ENCODE measurements at regions not wholly inside any gene's neighbourhood (a gene's known extent, or its start where the extent isn't known, plus 50 kb on each side); places are given as distances from the start of the nearest gene placed in this dataset.

DNA sequence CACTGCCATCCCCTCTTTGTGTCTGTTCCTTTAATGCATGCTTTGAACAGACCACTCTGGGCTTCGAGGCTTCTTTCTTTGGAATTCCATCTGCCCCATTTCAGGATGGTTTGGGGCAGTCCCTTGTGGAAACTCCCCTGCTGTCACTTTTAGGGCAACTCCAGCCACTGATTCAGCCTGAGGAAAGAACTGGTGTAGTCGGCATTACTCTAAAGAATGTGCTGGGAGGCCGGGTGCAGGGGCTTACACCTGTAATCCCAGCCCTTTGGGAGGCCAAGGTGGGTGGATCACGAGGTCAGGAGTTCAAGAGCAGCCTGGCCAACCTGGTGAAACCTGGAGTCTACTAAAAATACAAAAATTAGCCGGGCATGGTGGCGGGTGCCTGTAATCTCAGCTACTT, 358.1 kb upstream of the NUPR2 start (continued):
- TF ChIP-seq, protein P1, sequence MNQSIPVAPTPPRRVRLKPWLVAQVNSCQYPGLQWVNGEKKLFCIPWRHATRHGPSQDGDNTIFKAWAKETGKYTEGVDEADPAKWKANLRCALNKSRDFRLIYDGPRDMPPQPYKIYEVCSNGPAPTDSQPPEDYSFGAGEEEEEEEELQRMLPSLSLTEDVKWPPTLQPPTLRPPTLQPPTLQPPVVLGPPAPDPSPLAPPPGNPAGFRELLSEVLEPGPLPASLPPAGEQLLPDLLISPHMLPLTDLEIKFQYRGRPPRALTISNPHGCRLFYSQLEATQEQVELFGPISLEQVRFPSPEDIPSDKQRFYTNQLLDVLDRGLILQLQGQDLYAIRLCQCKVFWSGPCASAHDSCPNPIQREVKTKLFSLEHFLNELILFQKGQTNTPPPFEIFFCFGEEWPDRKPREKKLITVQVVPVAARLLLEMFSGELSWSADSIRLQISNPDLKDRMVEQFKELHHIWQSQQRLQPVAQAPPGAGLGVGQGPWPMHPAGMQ (IDR thresholded peaks at IDR 0.05; ENCODE audit: borderline replicate concordance), result no peak
- no peak for TF ChIP-seq POLR2AphosphoS2 (IDR thresholded peaks at IDR 0.05; ENCODE audit: low read depth, low read length)
- TF ChIP-seq ZNF24 (IDR thresholded peaks at IDR 0.05), result no peak
- TF ChIP-seq NR2F1 (conservative IDR thresholded peaks at IDR 0.05), result no peak
- TF ChIP-seq ZNF384 (IDR thresholded peaks at IDR 0.05; ENCODE audit: borderline replicate concordance, low read depth, low read length), result no peak
- TF ChIP-seq, protein P2, sequence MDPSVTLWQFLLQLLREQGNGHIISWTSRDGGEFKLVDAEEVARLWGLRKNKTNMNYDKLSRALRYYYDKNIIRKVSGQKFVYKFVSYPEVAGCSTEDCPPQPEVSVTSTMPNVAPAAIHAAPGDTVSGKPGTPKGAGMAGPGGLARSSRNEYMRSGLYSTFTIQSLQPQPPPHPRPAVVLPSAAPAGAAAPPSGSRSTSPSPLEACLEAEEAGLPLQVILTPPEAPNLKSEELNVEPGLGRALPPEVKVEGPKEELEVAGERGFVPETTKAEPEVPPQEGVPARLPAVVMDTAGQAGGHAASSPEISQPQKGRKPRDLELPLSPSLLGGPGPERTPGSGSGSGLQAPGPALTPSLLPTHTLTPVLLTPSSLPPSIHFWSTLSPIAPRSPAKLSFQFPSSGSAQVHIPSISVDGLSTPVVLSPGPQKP (IDR thresholded peaks at IDR 0.05; ENCODE audit: low read depth, low read length), result no peak
- TF ChIP-seq IKZF1 (conservative IDR thresholded peaks at IDR 0.05), result no peak
- TF ChIP-seq PAX8 (IDR thresholded peaks at IDR 0.05), result no peak
- TF ChIP-seq SREBF2 (IDR thresholded peaks at IDR 0.05; ENCODE audit: low read length), result no peak
- TF ChIP-seq CBX3 (IDR thresholded peaks at IDR 0.05; ENCODE audit: borderline replicate concordance, low read depth), result no peak
- TF ChIP-seq IRF4 (IDR thresholded peaks at IDR 0.05; ENCODE audit: low read depth, low read length), result no peak
- TF ChIP-seq HDAC2 (IDR thresholded peaks at IDR 0.05), result no peak

DNA sequence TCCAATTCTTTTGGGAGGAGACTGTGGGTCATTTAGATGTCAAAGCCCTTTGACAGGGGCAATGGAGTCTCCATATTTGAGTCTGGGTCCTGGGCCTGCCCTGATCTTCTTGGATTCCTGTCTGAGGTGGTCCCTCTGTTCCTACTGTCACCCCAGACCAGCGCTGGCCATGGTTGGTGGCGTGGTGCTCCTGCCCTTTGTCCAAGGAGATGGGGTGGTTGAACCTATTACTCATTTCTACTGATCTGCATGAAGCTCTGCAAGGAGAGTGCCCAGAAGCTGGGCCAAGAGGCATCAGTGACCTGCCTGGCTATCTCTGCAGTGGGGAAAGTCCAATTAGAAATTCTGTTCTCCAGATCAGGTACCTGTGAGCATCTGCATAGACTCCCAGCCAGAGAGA, 355.6 kb upstream of the NUPR2 start:
- DNase-seq (ENCODE audit: low read depth, low spot score) (no peak), ATAC-seq (no peak), FAIRE-seq (no peak)
- CTCF ChIA-PET, result no interaction called here
- Histone ChIP-seq H4K20me1 (ENCODE audit: control insufficient read depth, insufficient read depth) (no peaks in the 10 kb centered on the region), H2AFZ (ENCODE audit: control insufficient read depth, low read depth, low read length) (no peak overlapping the region), H3K9ac (ENCODE audit: control insufficient read depth, insufficient read depth, low read length) (no peak overlapping the region), H3K79me2 (ENCODE audit: control insufficient read depth, insufficient read depth, low read length) (no peaks in the 10 kb centered on the region), H3K27me3 (replicated peaks in 1 of 2; ENCODE audit: control insufficient read depth in 2 of 2, insufficient read depth in 2 of 2, low read length in 1 of 2) (no peaks in the 10 kb centered on the region), H3K36me3 (ENCODE audit: control insufficient read depth in 2 of 2, insufficient read depth in 2 of 2, low read length in 1 of 2) (no peaks in the 10 kb centered on the region), H3K4me2 (ENCODE audit: control insufficient read depth, insufficient read depth) (no peak overlapping the region), H3K4me3 (no peak overlapping the region), H3K4me1 (ENCODE audit: control insufficient read depth, insufficient read depth, low read length) (no peaks in the 10 kb centered on the region), H3K9me3 (replicated peaks; ENCODE audit: control insufficient read depth, insufficient read depth, low read length) (peaks cover 3% of the 10 kb centered on the region; the same call in 2 of the 3 replicates), H3K27ac (ENCODE audit: control insufficient read depth, insufficient read depth) (no peak overlapping the region)
- TF ChIP-seq CREM (IDR thresholded peaks at IDR 0.05; ENCODE audit: low read depth), result no peak
- no peak for TF ChIP-seq SMAD1 (IDR thresholded peaks at IDR 0.05; ENCODE audit: low read depth, partially characterized antibody)
- no peak for TF ChIP-seq ZSCAN29 (IDR thresholded peaks at IDR 0.05)
- TF ChIP-seq HCFC1 (IDR thresholded peaks at IDR 0.05; ENCODE audit: low read length), result no peak
- TF ChIP-seq RUNX3 (IDR thresholded peaks at IDR 0.05; ENCODE audit: low read length), result no peak
- TF ChIP-seq, protein P3, sequence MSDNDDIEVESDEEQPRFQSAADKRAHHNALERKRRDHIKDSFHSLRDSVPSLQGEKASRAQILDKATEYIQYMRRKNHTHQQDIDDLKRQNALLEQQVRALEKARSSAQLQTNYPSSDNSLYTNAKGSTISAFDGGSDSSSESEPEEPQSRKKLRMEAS (IDR thresholded peaks at IDR 0.05; ENCODE audit: low read depth, low read length), result no peak
- BruUV-seq (replicated peaks), result no TSS peak
- in situ Hi-C loops (cut with MboI), result no loop called here
- SMC1A ChIA-PET (ENCODE audit: uncharacterized antibody, unreplicated experiment), result no interaction called here
- POLR2A ChIA-PET, result no interaction called here
- 3% methylated on average over 2 of the region's 2 CpGs for WGBS (ENCODE audit: insufficient coverage, insufficient replicate concordance, low lambda C conversion rate, missing lambda C conversion rate)
- intact Hi-C loops (cut with micrococcal nuclease; ENCODE audit: unreplicated experiment), result no loop called here
- RAD21 ChIA-PET (ENCODE audit: unreplicated experiment), result no interaction called here

Measured in GM12878 (cell line).